ENCODE measurements at regions not wholly inside any gene's neighbourhood (a gene's known extent, or its start where the extent isn't known, plus 50 kb on each side); places are given as distances from the start of the nearest gene placed in this dataset.

GRCh38 chr13:34216256-34216655, 398.3 kb downstream of the RFC3 start:
- no peak overlapping the region for H3K27ac ChIP-seq
- no peak for TF ChIP-seq CTCF (conservative IDR thresholded peaks at IDR 0.05; ENCODE audit: low read depth)
- no peak for DNase-seq (ENCODE audit: low spot score)
- CTCF ChIA-PET: no interaction called here
- POLR2A ChIA-PET (ENCODE audit: low non-redundant PET): no interaction called here

- ChIA-PET CTCF (no interaction called here), POLR2A (ENCODE audit: low non-redundant PET) (no interaction called here)
- no peak for DNase-seq (ENCODE audit: low spot score)
- TF ChIP-seq CTCF (conservative IDR thresholded peaks at IDR 0.05; ENCODE audit: low read depth): no peak
- no peak overlapping the region for H3K27ac ChIP-seq
Measured at GRCh38 chr13:34217343-34218025, 399.5 kb downstream of the RFC3 start.

GRCh38 chr13:34223984-34224383, 406.0 kb downstream of the RFC3 start:
- TF ChIP-seq CTCF (conservative IDR thresholded peaks at IDR 0.05; ENCODE audit: low read depth): no peak
- H3K27ac ChIP-seq: no peak overlapping the region
- CTCF ChIA-PET: no interaction called here
- POLR2A ChIA-PET (ENCODE audit: low non-redundant PET): no interaction called here
- DNase-seq (ENCODE audit: low spot score): no peak

GRCh38 chr13:34224877-34225276, 406.9 kb downstream of the RFC3 start:
- H3K27ac ChIP-seq: no peak overlapping the region
- TF ChIP-seq CTCF (conservative IDR thresholded peaks at IDR 0.05; ENCODE audit: low read depth): no peak
- POLR2A ChIA-PET (ENCODE audit: low non-redundant PET): no interaction called here
- DNase-seq (ENCODE audit: low spot score): no peak
- CTCF ChIA-PET: no interaction called here

- ChIA-PET CTCF (no interaction called here), POLR2A (ENCODE audit: low non-redundant PET) (interaction anchor here (0.6 kb wide), 1 partner anchor 281 kb away, joined by 3 read pairs; no protein-coding TSS in a partner anchor)
- TF ChIP-seq CTCF (conservative IDR thresholded peaks at IDR 0.05; ENCODE audit: low read depth): no peak
- no peak overlapping the region for H3K27ac ChIP-seq
- no peak for DNase-seq (ENCODE audit: low spot score)
Measured at GRCh38 chr13:34230271-34230670, 412.3 kb downstream of the RFC3 start.

GRCh38 chr13:34241332-34241731, 423.4 kb downstream of the RFC3 start:
- TF ChIP-seq CTCF (conservative IDR thresholded peaks at IDR 0.05; ENCODE audit: low read depth): no peak
- no peak overlapping the region for H3K27ac ChIP-seq
- POLR2A ChIA-PET (ENCODE audit: low non-redundant PET): no interaction called here
- no peak for DNase-seq (ENCODE audit: low spot score)
- CTCF ChIA-PET: no interaction called here

Measured in RWPE1 (cell line).